ENCODE measurements at regions not wholly inside any gene's neighbourhood (a gene's known extent, or its start where the extent isn't known, plus 50 kb on each side); places are given as distances from the start of the nearest gene placed in this dataset.
"Not testable (repeated sequence)": the region's sequence is repeated elsewhere in the genome, so short reads cannot be mapped to it uniquely, and the experiment has no call there.

DNA sequence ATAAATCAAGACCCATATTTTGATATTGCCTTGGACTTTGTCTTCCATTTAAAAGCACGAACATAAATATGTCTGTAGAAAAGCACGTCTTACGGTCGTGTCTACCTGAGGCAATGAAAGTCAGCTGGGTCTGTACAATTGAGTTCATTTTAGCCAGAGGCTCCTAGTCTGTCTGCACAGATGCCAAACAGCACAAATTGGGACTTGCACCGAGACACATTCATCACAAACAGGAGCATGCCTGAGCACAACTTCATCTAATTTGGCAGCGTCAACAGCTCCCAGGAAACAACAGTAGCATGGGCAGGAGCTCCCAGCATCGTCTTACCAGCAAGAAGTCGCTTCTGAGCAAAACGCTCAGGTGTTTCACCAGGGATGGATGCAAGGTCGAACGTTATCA, 687.0 kb downstream of the EFNB2 start:
- no peaks in the 10 kb centered on the region for H3K9me3 Mint-ChIP-seq (ENCODE audit: low read depth)
- no peaks in the 10 kb centered on the region for H3K27me3 Mint-ChIP-seq
- no peak overlapping the region for H3K4me3 Mint-ChIP-seq
- no peak overlapping the region for H3K27ac Mint-ChIP-seq
- H3K4me1 Mint-ChIP-seq (ENCODE audit: low read depth) = no peaks in the 10 kb centered on the region
- no peaks in the 10 kb centered on the region for H3K36me3 Mint-ChIP-seq

DNA sequence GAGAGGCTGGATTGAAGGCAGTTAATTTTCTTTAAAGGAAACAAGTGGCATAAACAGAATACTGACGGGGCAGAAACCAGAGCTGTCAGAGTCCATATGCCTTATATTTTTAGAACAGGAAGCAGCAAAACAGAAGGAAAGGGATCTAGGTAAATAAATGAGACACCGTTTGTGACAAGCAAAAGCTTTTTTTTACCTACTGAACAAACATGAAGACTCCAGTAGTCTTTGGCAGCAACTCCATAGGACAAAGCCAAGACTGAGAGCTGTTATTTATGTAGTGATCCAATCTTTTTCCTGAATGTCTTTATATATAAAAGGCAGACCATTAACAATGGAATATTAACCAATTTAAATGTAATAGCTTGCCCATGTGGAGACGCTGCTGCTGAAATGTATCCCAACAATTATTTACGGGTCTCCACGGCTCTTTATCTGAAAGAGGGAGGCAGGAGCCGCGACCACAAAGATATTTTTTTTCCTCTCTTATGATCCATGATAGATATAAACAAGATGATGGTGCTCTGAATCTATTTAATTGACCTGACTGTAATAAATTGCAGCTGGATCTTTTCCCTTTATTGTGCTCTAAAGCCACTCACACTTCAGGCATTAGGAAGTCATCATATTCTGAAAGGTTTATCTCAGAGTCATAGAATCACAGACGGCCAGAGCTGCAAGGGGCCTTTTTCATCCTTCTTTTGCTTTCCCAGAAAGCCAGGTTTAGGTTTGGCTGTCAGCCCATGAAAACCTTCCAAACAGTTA, 687.8 kb downstream of the EFNB2 start:
- Mint-ChIP-seq H3K4me1 (ENCODE audit: low read depth) (no peaks in the 10 kb centered on the region), H3K27me3 (no peaks in the 10 kb centered on the region), H3K4me3 (no peak overlapping the region), H3K27ac (no peak overlapping the region), H3K9me3 (ENCODE audit: low read depth) (no peaks in the 10 kb centered on the region), H3K36me3 (no peaks in the 10 kb centered on the region)

DNA sequence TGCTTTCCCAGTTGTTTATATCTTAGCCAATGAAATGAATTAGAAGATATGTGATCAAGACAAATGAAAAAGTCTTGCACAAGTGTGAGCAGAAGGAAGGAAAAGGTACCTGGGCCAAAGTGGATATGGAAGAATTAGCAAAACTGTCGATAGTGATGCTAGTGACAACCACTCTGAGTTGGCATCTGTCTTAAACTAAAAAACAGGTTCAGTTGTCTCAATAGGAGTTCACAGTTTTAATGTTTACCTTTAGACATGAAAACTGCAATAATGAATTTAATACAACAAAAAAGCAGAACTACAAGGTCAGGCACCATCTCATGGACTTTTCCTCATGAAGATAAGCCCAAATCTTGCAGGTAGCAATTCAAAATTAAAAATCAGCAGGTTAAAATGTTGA, 688.5 kb downstream of the EFNB2 start:
- Mint-ChIP-seq H3K27ac (no peak overlapping the region), H3K27me3 (no peaks in the 10 kb centered on the region), H3K4me1 (ENCODE audit: low read depth) (no peaks in the 10 kb centered on the region), H3K36me3 (no peaks in the 10 kb centered on the region), H3K4me3 (no peak overlapping the region), H3K9me3 (ENCODE audit: low read depth) (no peaks in the 10 kb centered on the region)

DNA sequence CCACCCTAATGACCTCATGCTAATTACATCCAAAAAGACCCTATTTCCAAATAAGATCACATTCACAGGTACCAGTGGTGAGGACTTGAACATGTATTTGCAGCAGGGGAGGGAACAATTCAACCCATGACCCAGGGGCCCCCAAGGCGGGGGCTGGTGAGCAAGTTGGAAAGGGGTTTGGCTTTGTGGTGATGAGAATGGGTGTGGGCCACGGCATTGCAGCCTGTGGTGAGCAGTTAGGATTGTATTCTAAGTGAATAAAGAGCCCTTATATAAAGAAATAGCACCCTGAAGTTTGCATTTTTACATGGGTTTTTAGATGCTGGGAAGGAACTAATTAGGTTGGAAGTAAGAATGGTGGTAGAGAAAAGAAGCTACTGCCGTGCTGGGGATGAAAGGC, 694.2 kb downstream of the EFNB2 start:
- Mint-ChIP-seq H3K27ac (no peak overlapping the region), H3K4me1 (ENCODE audit: low read depth) (no peaks in the 10 kb centered on the region), H3K4me3 (no peak overlapping the region), H3K27me3 (no peaks in the 10 kb centered on the region), H3K36me3 (no peaks in the 10 kb centered on the region), H3K9me3 (ENCODE audit: low read depth) (no peaks in the 10 kb centered on the region)

DNA sequence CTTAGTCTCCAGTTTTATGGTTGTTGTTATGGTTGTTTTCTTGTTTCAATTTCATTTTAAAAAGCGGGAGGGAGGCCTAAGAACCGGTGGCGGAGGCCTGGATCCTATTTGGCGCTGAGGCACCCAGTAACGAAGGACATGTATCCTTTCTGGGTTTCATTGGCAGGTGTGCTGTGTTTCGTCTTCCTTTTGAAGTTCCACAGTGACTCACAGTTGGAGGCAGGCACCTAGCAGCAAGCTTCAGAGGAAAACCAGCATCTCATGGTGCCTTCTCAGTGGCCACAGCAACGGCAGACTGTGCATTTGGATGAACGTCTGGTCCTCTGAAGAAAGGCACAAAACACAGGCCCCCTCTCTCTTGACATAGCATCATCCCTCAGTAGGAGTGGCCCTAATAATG, 697.2 kb downstream of the EFNB2 start:
- Mint-ChIP-seq H3K27ac (no peak overlapping the region), H3K36me3 (no peaks in the 10 kb centered on the region), H3K27me3 (no peaks in the 10 kb centered on the region), H3K4me3 (no peak overlapping the region), H3K9me3 (ENCODE audit: low read depth) (no peaks in the 10 kb centered on the region), H3K4me1 (ENCODE audit: low read depth) (no peaks in the 10 kb centered on the region)

DNA sequence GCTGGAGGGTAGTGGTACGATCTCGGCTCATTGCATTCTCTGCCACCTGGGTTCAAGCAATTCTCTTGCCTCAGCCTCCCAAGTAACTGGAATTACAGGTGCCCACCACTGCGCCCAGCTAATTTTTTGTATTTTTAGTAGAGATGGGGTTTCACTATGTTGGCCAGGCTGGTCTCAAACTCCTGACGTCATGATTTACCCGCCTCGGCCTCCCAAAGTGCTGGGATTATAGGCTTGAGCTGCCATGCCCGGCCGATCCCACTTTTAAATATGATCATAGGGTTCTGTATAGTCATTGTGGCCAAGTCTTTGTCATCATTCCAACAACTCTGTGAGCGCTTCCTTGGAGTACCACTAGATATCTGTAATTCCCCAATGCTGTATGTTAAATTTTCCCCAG, 698.2 kb downstream of the EFNB2 start:
- not testable (repeated sequence) for H3K4me1 Mint-ChIP-seq (ENCODE audit: low read depth); H3K9me3 Mint-ChIP-seq (ENCODE audit: low read depth); H3K36me3 Mint-ChIP-seq; H3K27ac Mint-ChIP-seq; H3K4me3 Mint-ChIP-seq; H3K27me3 Mint-ChIP-seq

DNA sequence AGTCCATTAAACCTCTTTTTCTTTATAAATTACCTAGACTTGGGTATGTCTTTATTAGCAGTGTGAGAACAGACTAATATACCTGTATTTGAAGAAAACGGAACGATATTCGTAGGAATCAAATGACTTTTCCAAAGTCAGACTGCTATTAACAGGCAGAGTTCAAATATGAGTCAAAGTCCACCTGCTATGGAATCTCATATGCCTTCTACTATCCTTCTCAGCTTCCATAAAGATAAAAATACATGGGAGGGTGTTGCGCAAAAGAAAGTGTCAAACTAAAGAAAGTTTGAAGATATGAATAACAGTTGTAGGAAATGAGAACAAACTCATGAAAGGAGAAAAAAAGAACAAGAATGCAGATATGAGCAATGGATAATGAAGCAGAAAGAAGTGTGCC, 704.6 kb downstream of the EFNB2 start:
- no peaks in the 10 kb centered on the region for H3K4me1 Mint-ChIP-seq (ENCODE audit: low read depth)
- no peak overlapping the region for H3K4me3 Mint-ChIP-seq
- H3K9me3 Mint-ChIP-seq (ENCODE audit: low read depth) = no peaks in the 10 kb centered on the region
- H3K36me3 Mint-ChIP-seq = no peaks in the 10 kb centered on the region
- no peak overlapping the region for H3K27ac Mint-ChIP-seq
- no peaks in the 10 kb centered on the region for H3K27me3 Mint-ChIP-seq

DNA sequence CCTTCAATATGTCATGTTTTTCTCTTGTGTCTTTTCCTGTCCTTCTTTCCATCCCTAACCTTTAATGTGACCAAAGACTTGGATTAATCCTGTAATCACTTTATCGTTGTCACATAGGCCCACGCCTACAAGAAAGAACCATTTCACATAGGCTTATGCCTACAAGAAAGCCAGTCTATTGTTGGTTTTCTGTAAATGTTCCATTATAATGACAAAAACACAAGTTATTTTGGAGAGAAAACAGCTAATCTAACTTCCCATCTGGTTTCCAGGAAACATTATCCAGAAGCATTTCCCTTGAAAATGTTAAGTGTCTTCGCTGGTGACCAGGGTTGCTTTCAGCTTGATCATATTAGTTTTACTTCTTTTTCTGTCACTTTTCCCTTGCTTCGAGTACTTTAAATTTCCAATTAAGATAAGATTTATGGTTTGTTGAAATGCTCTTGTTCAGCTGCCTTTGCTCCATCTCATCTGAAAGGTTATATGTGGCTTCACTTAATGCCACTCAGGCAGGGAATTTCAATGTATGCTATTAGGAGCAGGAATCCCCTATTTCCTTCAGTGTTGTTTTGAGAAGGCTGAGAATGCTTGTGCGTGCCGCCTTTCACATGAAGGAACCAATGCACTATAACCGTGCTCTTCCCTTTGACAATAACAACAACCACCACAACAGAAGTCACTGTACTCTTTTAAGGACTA, 708.2 kb downstream of the EFNB2 start:
- no peaks in the 10 kb centered on the region for H3K4me1 Mint-ChIP-seq (ENCODE audit: low read depth)
- no peak overlapping the region for H3K27ac Mint-ChIP-seq
- no peaks in the 10 kb centered on the region for H3K36me3 Mint-ChIP-seq
- H3K4me3 Mint-ChIP-seq = no peak overlapping the region
- H3K27me3 Mint-ChIP-seq = no peaks in the 10 kb centered on the region
- no peaks in the 10 kb centered on the region for H3K9me3 Mint-ChIP-seq (ENCODE audit: low read depth)

DNA sequence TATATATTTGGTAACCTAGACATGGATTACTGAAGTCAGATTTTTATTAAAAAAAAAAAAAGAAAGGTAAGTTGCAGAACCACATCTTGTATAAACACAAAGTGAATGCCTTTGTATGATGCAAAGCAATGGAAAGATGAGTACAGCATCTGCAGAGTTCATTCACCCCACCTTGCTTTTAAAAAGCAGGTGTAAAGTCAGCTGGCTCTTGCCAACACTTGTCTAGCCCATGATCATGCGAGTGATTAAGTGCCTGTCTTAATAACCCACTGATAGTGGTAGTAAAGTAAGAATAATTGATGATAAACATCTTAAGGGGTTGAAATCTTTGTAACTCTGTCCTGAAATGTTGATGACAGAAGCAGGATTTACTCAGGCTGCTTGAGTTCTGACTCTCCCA, 710.4 kb downstream of the EFNB2 start:
- Mint-ChIP-seq H3K27me3 (no peaks in the 10 kb centered on the region), H3K27ac (no peak overlapping the region), H3K36me3 (no peaks in the 10 kb centered on the region), H3K4me1 (ENCODE audit: low read depth) (no peaks in the 10 kb centered on the region), H3K4me3 (no peak overlapping the region), H3K9me3 (ENCODE audit: low read depth) (no peaks in the 10 kb centered on the region)

DNA sequence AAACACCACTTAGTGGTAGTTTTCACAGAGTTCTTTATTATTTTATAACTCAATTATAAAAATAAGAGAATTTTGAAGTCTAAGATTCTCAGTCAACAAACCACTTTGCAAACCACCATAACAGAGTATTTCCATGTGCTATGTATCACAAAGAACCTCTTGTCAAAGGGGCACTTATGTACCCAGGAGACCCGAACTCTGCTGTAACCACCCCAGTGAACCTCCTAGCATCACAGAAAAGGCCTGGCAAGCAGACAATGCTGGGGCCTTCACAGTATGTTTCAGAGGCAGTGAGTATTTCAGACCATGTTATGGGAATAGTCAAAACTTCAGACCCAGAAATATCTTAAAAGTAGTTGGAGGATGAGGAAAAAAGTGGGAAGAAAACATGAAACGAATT, 714.1 kb downstream of the EFNB2 start:
- H3K4me3 Mint-ChIP-seq = no peak overlapping the region
- H3K4me1 Mint-ChIP-seq (ENCODE audit: low read depth) = no peaks in the 10 kb centered on the region
- no peak overlapping the region for H3K27ac Mint-ChIP-seq
- no peaks in the 10 kb centered on the region for H3K9me3 Mint-ChIP-seq (ENCODE audit: low read depth)
- no peaks in the 10 kb centered on the region for H3K27me3 Mint-ChIP-seq
- no peaks in the 10 kb centered on the region for H3K36me3 Mint-ChIP-seq

DNA sequence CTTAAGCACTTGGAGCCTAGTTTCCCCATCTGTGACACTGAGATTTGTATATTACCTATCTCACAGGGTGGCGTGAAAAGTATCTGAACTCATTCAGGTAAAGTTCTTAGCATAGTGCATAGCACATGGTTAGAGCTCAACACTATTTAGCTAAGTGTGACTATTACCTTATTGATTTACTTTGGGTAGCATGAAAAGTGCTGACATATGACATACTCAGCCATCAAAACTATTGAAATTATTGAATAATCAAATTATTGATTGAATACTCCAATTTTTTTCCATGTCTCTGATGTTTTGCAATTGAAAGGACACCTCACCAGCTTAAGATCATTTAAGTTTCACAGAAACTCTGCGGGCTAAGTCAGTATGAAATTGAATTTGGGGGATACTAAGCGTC, 715.0 kb downstream of the EFNB2 start:
- no peaks in the 10 kb centered on the region for H3K4me1 Mint-ChIP-seq (ENCODE audit: low read depth)
- no peaks in the 10 kb centered on the region for H3K9me3 Mint-ChIP-seq (ENCODE audit: low read depth)
- H3K36me3 Mint-ChIP-seq = no peaks in the 10 kb centered on the region
- H3K27ac Mint-ChIP-seq = no peak overlapping the region
- no peaks in the 10 kb centered on the region for H3K27me3 Mint-ChIP-seq
- no peak overlapping the region for H3K4me3 Mint-ChIP-seq

DNA sequence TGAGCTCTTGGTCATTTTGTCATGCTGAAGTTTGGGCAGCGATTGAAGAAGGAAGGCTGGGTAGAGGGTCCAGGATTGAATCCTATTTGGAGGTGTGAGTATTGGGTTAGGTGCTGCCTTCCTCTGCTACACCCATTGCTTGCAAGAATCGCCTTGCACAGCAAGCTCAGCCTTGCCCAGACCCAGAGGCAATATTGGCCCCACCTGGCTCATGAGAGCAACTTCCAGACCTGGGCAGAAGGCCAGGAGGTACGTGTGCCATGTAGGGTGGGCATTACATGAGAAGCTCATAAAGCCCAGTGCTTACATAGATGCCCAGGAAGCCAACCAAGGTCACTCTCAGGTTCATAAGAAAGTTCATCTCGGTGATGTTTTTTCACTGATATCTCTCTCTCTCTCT, 718.0 kb downstream of the EFNB2 start:
- Mint-ChIP-seq H3K9me3 (ENCODE audit: low read depth) (no peaks in the 10 kb centered on the region), H3K36me3 (no peaks in the 10 kb centered on the region), H3K4me1 (ENCODE audit: low read depth) (no peaks in the 10 kb centered on the region), H3K27ac (no peak overlapping the region), H3K4me3 (no peak overlapping the region), H3K27me3 (no peaks in the 10 kb centered on the region)

DNA sequence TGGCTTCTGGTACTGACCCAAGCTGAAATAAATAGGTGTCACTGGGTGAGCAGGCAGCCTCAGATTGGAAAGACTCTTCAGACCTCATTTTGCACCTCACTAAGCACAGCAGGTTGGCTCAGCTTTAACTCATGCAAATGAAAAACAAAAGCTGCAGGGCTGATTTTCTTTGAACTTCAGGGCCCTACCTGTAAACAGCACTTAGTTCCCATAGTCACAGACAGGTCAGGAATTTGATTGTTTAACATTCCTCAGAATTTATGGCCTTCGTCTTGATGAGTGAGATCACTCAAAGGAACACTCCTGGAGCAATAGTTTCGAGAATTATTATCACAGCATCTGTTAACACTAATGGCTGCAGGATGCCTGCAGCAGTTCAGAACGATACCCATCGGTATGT, 718.5 kb downstream of the EFNB2 start:
- Mint-ChIP-seq H3K27me3 (no peaks in the 10 kb centered on the region), H3K9me3 (ENCODE audit: low read depth) (no peaks in the 10 kb centered on the region), H3K27ac (no peak overlapping the region), H3K4me3 (no peak overlapping the region), H3K36me3 (no peaks in the 10 kb centered on the region), H3K4me1 (ENCODE audit: low read depth) (no peaks in the 10 kb centered on the region)

DNA sequence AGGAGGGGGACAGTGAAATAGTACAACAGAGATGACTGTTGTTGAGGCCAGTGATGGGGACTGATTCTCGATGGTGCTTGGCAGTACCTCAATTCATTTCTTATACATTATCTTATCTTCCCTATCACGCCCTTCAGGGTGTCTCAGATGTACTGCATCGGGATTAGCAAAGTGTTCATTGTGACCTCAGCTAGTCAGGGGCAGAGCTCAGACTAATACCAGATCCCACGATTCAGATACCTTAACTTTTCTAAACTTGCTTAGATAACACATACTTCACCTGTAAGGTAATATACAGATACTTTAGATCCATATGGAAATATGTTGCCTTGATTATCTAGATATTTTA, 720.6 kb downstream of the EFNB2 start:
- Mint-ChIP-seq H3K4me1 (ENCODE audit: low read depth) (no peaks in the 10 kb centered on the region), H3K27ac (no peak overlapping the region), H3K27me3 (no peaks in the 10 kb centered on the region), H3K9me3 (ENCODE audit: low read depth) (no peaks in the 10 kb centered on the region), H3K36me3 (no peaks in the 10 kb centered on the region), H3K4me3 (no peak overlapping the region)

DNA sequence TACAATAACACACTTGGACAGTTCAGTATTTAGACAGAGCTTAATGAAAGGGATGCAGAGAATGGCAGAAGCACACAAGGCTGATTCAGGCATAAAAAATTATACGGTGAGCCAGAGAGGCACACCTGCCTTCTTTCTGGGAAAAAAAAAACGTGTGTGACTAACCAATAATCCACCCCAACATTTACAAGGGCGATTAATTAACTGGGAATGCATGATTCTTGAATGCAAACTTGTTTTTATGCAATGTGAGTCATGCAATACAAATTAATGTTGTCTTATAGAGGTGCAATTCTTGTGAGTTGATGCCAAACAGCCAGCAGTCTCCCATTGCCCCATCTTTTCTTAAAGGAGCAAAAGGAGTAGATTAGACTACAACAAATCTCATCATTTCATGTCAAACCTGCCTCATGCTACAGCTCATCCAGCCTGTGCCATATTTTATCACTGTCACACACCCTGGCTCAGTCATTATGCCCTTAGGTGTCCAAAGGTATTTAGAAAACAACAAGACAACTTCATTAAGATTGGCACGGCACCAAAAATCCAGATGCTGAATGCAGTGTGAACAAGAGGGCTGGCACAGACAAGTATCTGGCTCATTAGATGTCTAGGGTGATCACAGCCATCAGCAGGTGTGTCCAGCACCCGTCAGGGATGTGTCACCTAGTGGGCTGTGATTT, 721.1 kb downstream of the EFNB2 start:
- Mint-ChIP-seq H3K9me3 (ENCODE audit: low read depth) (no peaks in the 10 kb centered on the region), H3K36me3 (no peaks in the 10 kb centered on the region), H3K4me3 (no peak overlapping the region), H3K27ac (no peak overlapping the region), H3K4me1 (ENCODE audit: low read depth) (no peaks in the 10 kb centered on the region), H3K27me3 (no peaks in the 10 kb centered on the region)

DNA sequence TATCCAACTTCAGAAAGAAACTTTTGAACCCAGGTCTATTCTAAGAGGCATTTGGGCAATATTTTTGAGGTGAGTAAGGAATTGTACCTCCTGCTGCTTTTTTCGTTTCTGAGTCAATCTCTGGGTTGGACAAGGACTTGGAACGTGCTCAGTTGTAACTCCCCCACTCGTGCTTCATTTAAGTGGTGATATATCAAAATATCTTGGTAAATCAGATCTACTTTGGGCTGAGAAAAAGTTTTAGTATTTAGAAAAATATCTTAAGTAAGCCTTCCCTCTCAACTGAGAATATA, 728.9 kb downstream of the EFNB2 start:
- no peaks in the 10 kb centered on the region for H3K27me3 Mint-ChIP-seq
- H3K9me3 Mint-ChIP-seq (ENCODE audit: low read depth) = no peaks in the 10 kb centered on the region
- H3K27ac Mint-ChIP-seq = no peak overlapping the region
- H3K4me1 Mint-ChIP-seq (ENCODE audit: low read depth) = no peaks in the 10 kb centered on the region
- H3K4me3 Mint-ChIP-seq = no peak overlapping the region
- H3K36me3 Mint-ChIP-seq = no peaks in the 10 kb centered on the region
